Testis (tissue), 2 donors: ENCODE measurements at regions not wholly inside any gene's neighbourhood (a gene's known extent, or its start where the extent isn't known, plus 50 kb on each side); places are given as distances from the start of the nearest gene placed in this dataset.
"Not testable (repeated sequence)": the region's sequence is repeated elsewhere in the genome, so short reads cannot be mapped to it uniquely, and the experiment has no call there.

ENCODE experiments used
- DNase-seq: peaks from one replicate; pipeline ENCODE4 v3.0.0-alpha.2; 2019
- H3K27ac ChIP-seq, 2 donors: fragments of 200-600 bp; sonication (generic); one replicate each; pipeline ENCODE4 v1.5.1; 2019
- H3K27me3 ChIP-seq: fragments of 200-600 bp; sonication (generic); one replicate; pipeline ENCODE4 v1.5.1; 2019
- H3K36me3 ChIP-seq: fragments of 200-600 bp; sonication (generic); one replicate; pipeline ENCODE4 v1.5.1; 2017; ENCODE audit warnings: low read depth; ENCODE audit errors: missing control alignments
- H3K4me1 ChIP-seq: fragments of 200-600 bp; sonication (generic); one replicate; pipeline ENCODE4 v1.5.1; 2019
- H3K4me3 ChIP-seq, 2 donors: fragments of 200-600 bp; sonication (generic); one replicate each; pipeline ENCODE4 v1.5.1; 2017 to 2019
- H3K9me3 ChIP-seq: fragments of 200-600 bp; sonication (generic); one replicate; pipeline ENCODE4 v1.5.1; 2017
- CTCF ChIP-seq, 3 experiments: fragments of 450-650 bp in 2 of 3; fragments of 200-600 bp in 1 of 3; sonication (generic) in 1 of 3; IDR thresholded peaks; one replicate each; pipeline ENCODE4 v1.5.1; 2016 to 2019; ENCODE audit warnings: antibody characterized with exemption in 3 of 3, mild to moderate bottlenecking in 2 of 3, moderate library complexity in 1 of 3
- POLR2A ChIP-seq: fragments of 450-650 bp; IDR thresholded peaks from one replicate; pipeline ENCODE4 v1.6.1; 2017; ENCODE audit warnings: antibody characterized with exemption, mild to moderate bottlenecking, moderate library complexity
- WGBS, 2 donors: methylation state at CpG; one replicate each; pipeline ENCODE4 v1.1.5; 2018; 5-methylcytosine and 5-hydroxymethylcytosine counted together
- intact Hi-C: fragments of 100-400 bp; cut with DNase I; formaldehyde crosslinking; loops from one replicate; pipeline ENCODE4 v1.15.1; 2023; ENCODE audit warnings: low total_unique reads

GRCh38 chr18:59038295-59039039, 101.2 kb upstream of the SEC11C start:
- Histone ChIP-seq H3K9me3 (no peaks in the 10 kb centered on the region), H3K4me3 (no peak overlapping the region), H3K27ac (no peak overlapping the region), H3K4me1 (no peaks in the 10 kb centered on the region), H3K36me3 (no peaks in the 10 kb centered on the region), H3K27me3 (no peaks in the 10 kb centered on the region)
- DNase-seq = no peak
- no peak for TF ChIP-seq POLR2A
- TF ChIP-seq CTCF (IDR thresholded peaks at IDR 0.05) = no peak
- 91 to 92% methylated on average over 8 of the region's 8 CpGs for WGBS, 2 donors
- intact Hi-C loops = no loop called here

- DNase-seq, H3K4me3 ChIP-seq, H3K36me3 ChIP-seq, H3K27me3 ChIP-seq, H3K4me1 ChIP-seq, H3K9me3 ChIP-seq, H3K27ac ChIP-seq, intact Hi-C loops: not testable (repeated sequence)
- 56 to 79% methylated on average over 1 of the region's 1 CpG for WGBS, 2 donors
Measured at GRCh38 chr18:59039040-59039320, 100.7 kb upstream of the SEC11C start.

DNA sequence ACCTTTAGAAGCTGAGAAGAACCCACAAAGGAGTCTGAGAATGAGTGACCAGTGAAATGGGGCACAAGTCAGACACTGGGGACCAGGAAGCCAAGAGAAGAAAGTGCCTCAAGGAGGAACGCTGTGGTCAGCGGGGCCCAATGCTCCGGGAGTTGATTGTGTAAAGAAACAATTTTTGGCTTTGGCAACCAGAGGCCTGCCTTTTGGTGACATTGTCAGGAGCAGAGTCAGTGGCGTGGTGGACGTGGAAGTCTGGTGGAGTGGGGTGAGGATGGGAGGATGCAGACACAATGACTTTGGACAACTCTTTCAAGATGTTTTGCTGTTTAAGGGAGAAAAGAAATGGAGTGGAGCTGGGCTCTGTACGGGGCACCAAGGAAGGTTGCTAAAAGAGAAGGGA, 100.2 kb upstream of the SEC11C start:
- Histone ChIP-seq H3K36me3 (no peaks in the 10 kb centered on the region), H3K27me3 (no peaks in the 10 kb centered on the region), H3K4me3 (no peak overlapping the region), H3K27ac (no peak overlapping the region), H3K9me3 (no peaks in the 10 kb centered on the region), H3K4me1 (no peaks in the 10 kb centered on the region)
- 94 to 95% methylated on average over 6 of the region's 6 CpGs for WGBS, 2 donors
- no peak for DNase-seq
- no peak for TF ChIP-seq CTCF (IDR thresholded peaks at IDR 0.05)
- no peak for TF ChIP-seq POLR2A
- intact Hi-C loops = no loop called here

- intact Hi-C loops = no loop called here
- Histone ChIP-seq H3K27me3 (no peaks in the 10 kb centered on the region), H3K9me3 (no peaks in the 10 kb centered on the region), H3K4me3 (no peak overlapping the region), H3K4me1 (no peaks in the 10 kb centered on the region), H3K36me3 (no peaks in the 10 kb centered on the region), H3K27ac (no peak overlapping the region)
- WGBS, 2 donors = 93 to 95% methylated on average over 7 to 8 of the region's 8 CpGs
- DNase-seq = no peak
- TF ChIP-seq POLR2A = no peak
- no peak for TF ChIP-seq CTCF (IDR thresholded peaks at IDR 0.05)
Measured at GRCh38 chr18:59040770-59041148, 98.9 kb upstream of the SEC11C start.

DNA sequence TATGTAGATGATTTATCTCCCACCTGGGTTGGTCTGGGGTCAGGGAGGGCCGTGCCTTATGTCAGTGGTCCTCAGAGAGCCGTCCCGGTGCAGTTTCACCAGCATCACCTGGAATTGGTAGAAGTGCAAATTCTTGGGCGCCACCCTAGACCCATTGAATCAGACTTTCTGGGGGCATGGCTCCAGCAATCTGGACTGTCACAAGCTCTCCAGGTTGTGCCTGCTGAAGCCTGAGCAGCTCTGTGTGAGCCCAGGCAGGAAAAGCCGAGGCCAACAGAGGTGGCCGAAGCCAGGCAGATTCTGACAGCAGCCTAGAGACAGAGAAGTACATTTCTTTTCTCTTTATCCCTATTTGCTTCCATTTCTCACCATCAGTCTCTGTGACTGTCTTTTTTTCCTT, 98.4 kb upstream of the SEC11C start:
- intact Hi-C loops = no loop called here
- Histone ChIP-seq H3K36me3 (no peaks in the 10 kb centered on the region), H3K27me3 (no peaks in the 10 kb centered on the region), H3K4me1 (no peaks in the 10 kb centered on the region), H3K27ac (no peak overlapping the region), H3K4me3 (no peak overlapping the region), H3K9me3 (no peaks in the 10 kb centered on the region)
- WGBS, 2 donors = 59 to 69% methylated on average over 6 of the region's 6 CpGs
- DNase-seq = no peak
- TF ChIP-seq POLR2A (no peak), CTCF (IDR thresholded peaks at IDR 0.05) (no peak)
